ENCODE measurements at regions not wholly inside any gene's neighbourhood (a gene's known extent, or its start where the extent isn't known, plus 50 kb on each side); places are given as distances from the start of the nearest gene placed in this dataset.
"Not testable (repeated sequence)": the region's sequence is repeated elsewhere in the genome, so short reads cannot be mapped to it uniquely, and the experiment has no call there.

GRCh38 chr3:193909387-193909786, 226.6 kb upstream of the HES1 start:
- DNase-seq, result no peak

GRCh38 chr3:193910310-193910709, 225.6 kb upstream of the HES1 start:
- no peak for DNase-seq

- DNase-seq, result no peak
Observed at GRCh38 chr3:193910886-193911738, 224.8 kb upstream of the HES1 start.

- no peak for DNase-seq
Observed at GRCh38 chr3:193911784-193912340, 224.1 kb upstream of the HES1 start.

- DNase-seq, result no peak
Observed at GRCh38 chr3:193912621-193913178, 223.2 kb upstream of the HES1 start.

- no peak for DNase-seq
Observed at GRCh38 chr3:193914602-193915001, 221.3 kb upstream of the HES1 start.

- no peak for DNase-seq
Observed at GRCh38 chr3:193915099-193915498, 220.8 kb upstream of the HES1 start.

GRCh38 chr3:193915613-193916012, 220.3 kb upstream of the HES1 start:
- DNase-seq, result no peak

- no peak for DNase-seq
Observed at GRCh38 chr3:193917158-193917557, 218.8 kb upstream of the HES1 start.

GRCh38 chr3:193921465-193921864, 214.5 kb upstream of the HES1 start:
- no peak for DNase-seq

GRCh38 chr3:193922034-193922774, 213.7 kb upstream of the HES1 start:
- DNase-seq, result no peak

GRCh38 chr3:193923958-193924357, 212.0 kb upstream of the HES1 start:
- DNase-seq, result not testable (repeated sequence)

- not testable (repeated sequence) for DNase-seq
Observed at GRCh38 chr3:193926071-193926470, 209.9 kb upstream of the HES1 start.

- not testable (repeated sequence) for DNase-seq
Observed at GRCh38 chr3:193927413-193928206, 208.3 kb upstream of the HES1 start.

- DNase-seq, result no peak
Observed at GRCh38 chr3:193928354-193929209, 207.4 kb upstream of the HES1 start.

GRCh38 chr3:193929373-193929772, 206.6 kb upstream of the HES1 start:
- DNase-seq, result no peak

GRCh38 chr3:193929921-193930646, 205.9 kb upstream of the HES1 start:
- DNase-seq, result no peak

GRCh38 chr3:193932136-193932535, 203.8 kb upstream of the HES1 start:
- DNase-seq, result no peak

- DNase-seq, result no peak
Observed at GRCh38 chr3:193932576-193932975, 203.4 kb upstream of the HES1 start.

- no peak for DNase-seq
Observed at GRCh38 chr3:193933451-193933850, 202.5 kb upstream of the HES1 start.

- DNase-seq, result no peak
Observed at GRCh38 chr3:193935916-193936315, 200.0 kb upstream of the HES1 start.
